Stromal cell of bone marrow (primary cell): ENCODE measurements at regions not wholly inside any gene's neighbourhood (a gene's known extent, or its start where the extent isn't known, plus 50 kb on each side); places are given as distances from the start of the nearest gene placed in this dataset.
A peak's percentile ranks its signal among the peaks of the same experiment; 100 is the strongest.

Experiments
- DNase-seq: peaks from one replicate; pipeline ENCODE4 v3.0.0-alpha.2; 2012; ENCODE audit warnings: low read depth

DNA sequence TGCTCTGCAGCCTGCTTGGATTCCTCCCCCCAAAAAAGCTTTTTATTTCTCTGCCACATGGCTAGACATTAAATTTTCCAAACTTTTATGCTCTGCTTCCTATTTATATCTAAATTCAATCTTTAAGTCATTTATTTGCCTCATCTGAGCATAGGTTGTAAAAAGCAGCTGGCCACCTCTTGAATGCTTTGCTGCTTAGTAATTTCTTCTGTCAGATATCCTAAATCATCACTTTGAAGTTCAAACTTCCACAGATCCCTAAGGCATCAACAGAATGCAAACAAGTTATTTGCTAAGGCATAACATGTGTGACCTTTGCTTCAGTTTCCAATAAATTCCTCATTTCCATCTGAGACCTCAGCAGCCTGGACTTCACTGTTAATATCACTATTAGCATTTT lies 209.6 kb downstream of the FSCB start:
- DNase-seq, result no peak

GRCh38 chr14:44291366-44291915 lies 215.6 kb downstream of the FSCB start:
- DNase-seq, result no peak

DNA sequence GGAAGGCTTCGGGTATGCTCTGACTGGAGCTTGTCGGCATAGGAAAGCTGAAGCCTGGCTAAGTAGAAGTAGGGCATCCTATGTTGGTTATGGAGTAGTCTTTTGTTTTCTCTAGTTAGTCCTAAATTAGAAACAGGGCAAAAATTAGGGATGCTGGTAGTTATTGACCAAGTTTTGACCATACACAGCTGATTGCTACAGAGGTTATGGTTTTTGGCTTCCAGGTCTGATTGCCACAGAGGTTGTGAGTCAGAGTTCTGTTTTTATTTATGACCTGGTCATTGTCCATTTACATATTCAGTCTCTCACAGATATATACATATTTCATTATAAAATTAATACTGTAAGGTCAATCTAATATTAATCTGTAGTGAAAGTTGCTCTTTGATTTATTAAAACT lies 219.2 kb downstream of the FSCB start:
- no peak for DNase-seq

DNA sequence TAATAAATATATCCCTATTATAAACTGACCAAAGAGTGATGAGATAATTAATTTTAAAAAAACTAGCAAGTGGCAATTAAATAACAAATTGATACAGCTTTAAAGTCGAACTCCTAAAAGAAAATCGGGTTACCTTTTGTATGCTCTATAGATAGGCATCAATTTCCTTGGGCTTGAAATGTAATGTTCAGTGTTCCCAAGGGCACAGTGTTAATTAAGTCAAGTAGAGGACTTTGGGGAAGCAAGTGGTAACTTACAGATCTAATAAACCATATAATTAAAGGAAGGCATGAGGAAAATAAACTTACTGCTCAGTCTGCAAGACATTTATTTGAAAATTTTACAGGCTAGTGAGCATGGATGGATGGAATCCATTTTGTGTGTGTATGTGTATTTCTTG lies 220.9 kb downstream of the FSCB start:
- DNase-seq, result no peak

DNA sequence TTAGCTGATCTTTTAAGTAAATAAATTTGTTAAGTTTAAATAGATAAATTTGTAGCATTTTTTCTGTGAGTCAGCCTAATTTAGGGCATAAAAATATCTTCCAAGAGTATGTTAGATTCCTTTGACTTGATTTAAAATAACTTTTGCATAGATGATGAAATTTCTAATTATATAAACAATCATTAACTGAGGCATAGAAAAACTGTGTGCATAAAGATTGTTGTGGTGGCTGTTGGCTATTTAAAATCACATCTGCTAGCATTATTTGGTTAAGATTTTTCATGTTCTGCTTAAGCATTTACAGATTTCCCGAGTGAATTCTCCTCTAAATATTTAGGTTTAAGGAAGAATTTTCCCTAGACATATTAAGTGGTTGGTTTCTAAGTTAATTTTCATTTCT lies 223.2 kb downstream of the FSCB start:
- DNase-seq, result no peak

DNA sequence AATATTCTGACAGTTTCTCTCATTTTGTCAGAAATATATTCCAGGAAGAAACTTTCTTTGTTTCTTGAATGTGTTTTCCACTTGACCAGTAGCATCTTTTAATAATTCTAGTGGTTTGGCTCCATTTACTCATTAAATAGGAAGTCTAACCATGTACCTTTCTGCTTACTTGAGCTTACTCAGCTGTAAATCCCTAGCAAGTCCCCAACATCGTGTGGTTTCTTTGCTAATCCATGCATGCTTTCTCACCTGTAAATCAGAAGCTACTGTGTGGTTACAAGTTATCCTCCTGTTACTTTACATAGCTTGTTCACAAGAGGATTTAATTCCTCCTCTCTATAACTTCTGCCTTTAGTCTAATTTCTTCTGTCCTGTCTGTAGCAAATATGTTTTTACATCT lies 227.7 kb downstream of the FSCB start:
- DNase-seq, result no peak

DNA sequence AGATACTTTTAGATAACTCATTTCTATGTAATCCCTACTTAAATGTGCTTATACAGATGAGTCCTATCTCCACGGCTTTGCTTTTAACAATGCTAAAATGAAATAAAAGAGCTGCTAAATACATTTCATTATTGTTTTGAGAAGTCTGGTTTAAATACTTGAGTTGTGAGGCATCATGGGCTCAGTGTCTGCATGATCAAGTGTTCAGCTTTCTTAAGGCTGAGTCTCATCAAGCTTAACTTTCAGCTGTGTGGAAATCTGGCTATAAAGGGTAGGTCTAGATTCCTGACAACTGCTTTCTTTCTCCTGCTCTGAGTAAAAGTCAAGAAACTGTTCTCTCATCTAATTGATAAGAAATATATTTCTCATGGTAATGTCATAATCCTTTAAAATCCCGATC lies 235.4 kb downstream of the FSCB start:
- peak; percentile 9 for DNase-seq

- no peak for DNase-seq
Measured at GRCh38 chr14:44271006-44271405, 236.1 kb downstream of the FSCB start.

- DNase-seq, result no peak
Measured at GRCh38 chr14:44265246-44265645, 241.8 kb downstream of the FSCB start.

GRCh38 chr14:44215660-44216059 lies 291.4 kb downstream of the FSCB start:
- no peak for DNase-seq

DNA sequence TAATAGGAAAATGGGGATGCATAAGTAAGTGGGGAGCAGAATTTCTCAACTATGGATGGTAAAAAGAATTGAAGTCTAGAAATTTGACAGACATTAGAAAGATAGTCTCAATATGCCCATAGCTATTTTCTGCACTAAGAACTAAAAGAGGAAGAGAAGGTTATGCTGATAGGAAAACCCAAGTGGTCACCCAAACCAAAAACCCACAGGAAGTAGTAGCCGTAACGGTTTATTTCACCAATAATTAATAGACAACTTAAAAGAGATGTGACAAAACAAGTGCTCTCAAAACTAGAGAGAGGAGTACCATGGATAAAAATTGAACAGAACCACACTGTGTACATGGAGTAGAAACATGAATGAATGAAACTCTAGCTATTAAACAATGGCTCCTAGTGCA lies 295.4 kb downstream of the FSCB start:
- DNase-seq, result no peak

DNA sequence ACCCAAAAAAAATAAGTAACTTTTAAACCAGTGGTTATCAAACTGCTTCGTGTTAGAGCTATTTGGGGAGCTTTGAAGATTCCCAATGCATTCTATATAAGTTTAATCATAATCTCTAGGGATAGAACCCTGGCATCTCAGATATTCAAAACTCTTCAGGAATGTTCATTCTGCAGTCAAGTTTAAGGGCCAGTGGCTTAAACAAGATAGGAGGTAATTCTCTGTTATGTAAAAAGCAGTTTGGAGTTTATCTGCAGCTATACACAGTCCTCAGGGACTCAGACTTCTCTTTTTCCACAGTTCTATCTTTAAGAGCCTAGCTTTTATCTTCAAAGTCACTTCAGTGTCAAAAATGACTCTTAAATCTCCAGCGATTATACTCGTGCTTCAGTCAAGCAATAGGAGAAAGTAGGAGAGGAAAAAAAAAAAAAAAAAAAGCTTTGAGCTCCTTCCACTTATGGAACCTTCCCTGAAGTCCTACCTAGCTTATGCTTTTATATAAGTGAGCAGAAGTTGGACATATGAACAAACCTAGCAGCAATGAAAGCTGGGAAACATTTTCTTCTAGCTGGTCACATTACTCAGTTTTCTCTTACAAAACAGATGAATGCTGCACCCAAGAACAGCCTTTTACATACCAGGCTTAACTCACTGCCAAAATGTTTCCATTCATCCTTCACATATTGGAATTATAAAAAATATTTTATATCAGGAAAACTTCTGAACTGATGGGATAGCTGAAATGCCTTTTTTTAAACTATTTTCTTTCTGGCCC lies 302.8 kb downstream of the FSCB start:
- no peak for DNase-seq

GRCh38 chr14:44180975-44181374 lies 326.1 kb downstream of the FSCB start:
- DNase-seq, result no peak

DNA sequence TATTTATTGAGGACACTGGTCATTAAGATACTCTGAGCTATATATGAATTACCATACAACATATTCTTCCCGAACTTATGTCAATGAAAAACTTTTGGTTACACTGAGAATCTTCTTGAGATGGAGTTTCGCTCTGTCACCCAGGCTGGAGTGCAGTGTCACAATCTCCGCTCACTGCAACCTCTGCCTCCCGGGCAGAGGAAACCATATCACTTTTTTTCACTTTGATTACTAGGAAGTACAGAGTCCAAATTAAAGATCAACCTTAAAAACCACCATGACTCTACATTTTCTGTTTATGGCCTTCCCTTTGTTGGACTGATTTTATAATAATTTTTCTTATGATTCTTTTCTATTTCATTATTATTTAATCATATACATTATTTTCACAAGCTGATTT lies 336.5 kb downstream of the FSCB start:
- no peak for DNase-seq

DNA sequence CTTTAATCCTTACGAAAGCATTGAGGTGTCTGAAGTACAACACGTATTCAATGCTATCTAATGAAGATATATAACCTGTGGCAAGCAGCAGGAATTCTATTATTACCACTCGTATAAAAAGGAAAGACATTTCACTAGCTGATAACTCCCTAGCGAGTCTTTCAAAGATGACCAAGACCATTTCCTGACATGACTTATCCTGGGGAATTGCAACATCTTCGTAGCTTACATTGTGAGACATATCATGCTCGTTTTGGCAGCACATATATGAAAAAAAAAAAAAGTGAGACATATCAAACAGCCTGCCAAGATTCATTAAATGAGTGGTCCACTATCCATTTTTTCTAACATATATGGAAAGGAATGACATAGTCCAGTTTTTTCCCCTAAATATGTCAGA lies 337.0 kb downstream of the FSCB start:
- DNase-seq, result no peak

DNA sequence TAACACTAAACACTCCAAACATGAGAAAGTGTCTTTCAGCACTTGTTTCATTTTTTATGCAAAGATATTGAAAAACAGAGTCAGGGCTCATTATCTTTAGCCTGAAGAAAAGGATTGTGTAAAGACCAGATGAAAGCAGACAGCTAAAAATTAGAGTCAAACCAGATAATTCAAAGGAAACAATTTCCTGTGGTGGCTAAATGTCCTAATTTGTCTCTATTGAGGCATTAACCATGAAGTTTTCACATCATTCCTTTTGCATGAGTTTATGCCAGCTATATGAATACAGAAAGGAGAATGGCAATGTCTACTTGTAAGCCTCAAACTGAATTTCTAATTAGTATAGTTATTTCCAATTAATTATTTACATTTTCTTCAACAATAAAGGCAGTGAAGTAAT lies 338.5 kb downstream of the FSCB start:
- DNase-seq, result no peak

- no peak for DNase-seq
Measured at GRCh38 chr14:44166611-44167010, 340.5 kb downstream of the FSCB start.

GRCh38 chr14:44165936-44166335 lies 341.1 kb downstream of the FSCB start:
- no peak for DNase-seq

DNA sequence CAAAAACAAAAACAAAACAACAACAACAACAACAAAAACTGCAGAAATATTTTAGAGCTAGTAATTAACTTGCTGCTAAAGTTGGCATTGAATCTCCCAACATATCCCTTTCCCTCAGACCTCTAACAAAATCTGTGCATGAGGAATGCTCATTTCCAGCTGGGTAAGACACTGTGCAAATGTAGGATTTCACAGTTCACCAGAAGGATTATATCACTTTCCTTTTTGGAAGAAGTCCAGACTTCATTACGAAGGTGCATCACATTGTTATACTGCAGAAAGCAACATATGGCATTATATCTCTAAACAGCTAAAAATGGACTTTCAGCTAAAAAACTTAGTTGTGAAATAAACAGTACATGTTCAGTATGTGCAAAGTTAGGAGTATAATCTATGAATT lies 341.8 kb downstream of the FSCB start:
- no peak for DNase-seq

- DNase-seq, result no peak
Measured at GRCh38 chr14:44163946-44164345, 343.1 kb downstream of the FSCB start.

GRCh38 chr14:44162197-44162596 lies 344.9 kb downstream of the FSCB start:
- DNase-seq, result no peak

GRCh38 chr14:44154874-44155273 lies 352.2 kb downstream of the FSCB start:
- peak; percentile 52 for DNase-seq

GRCh38 chr14:44154446-44154845 lies 352.6 kb downstream of the FSCB start:
- DNase-seq, result no peak

GRCh38 chr14:44151130-44151820 lies 355.8 kb downstream of the FSCB start:
- no peak for DNase-seq
